HepG2 (cell line): ENCODE measurements at regions not wholly inside any gene's neighbourhood (a gene's known extent, or its start where the extent isn't known, plus 50 kb on each side); places are given as distances from the start of the nearest gene placed in this dataset.

Experiments used
- ATAC-seq: fragments of 200-7000 bp; cut with Tn5 transposase; 3 replicates; pipeline ENCODE4 v1.9.1; 2020; ENCODE audit warnings: mild to moderate bottlenecking, moderate library complexity
- BruUV-seq: library from RNA; stranded (reverse); fragments of 400-500 nt; replicated peaks from 2 replicates; lab custom pipeline; 2021; lab: Mats Ljungman, UMichigan
- CTCF ChIA-PET: fragments of 300-600 bp; formaldehyde crosslinking; extraction: SDS; loops from one replicate; lab custom pipeline; 2021; ENCODE audit warnings: low total read pairs, inconsistent platforms, low intra/inter-chr PET ratio; lab: Yijun Ruan, JAX
- POLR2A ChIA-PET: fragments of 350-600 bp; sonication (Branson Sonifier 250); formaldehyde crosslinking; loops from one replicate; lab custom pipeline; 2020; ENCODE audit warnings: antibody characterized with exemption, inconsistent platforms; lab: Yijun Ruan, JAX
- DNase-seq: peaks from one replicate; pipeline ENCODE4 v3.0.0-alpha.2; 2015; ENCODE audit warnings: low spot score
- FAIRE-seq: peaks from 3 replicates; lab custom pipeline; 2011; peaks lifted over from hg19 to GRCh38; lab: Jason Lieb, UNC
- H2AFZ ChIP-seq: one replicate; pipeline ENCODE4 v1.6.1; 2011; ENCODE audit warnings: low read length, inconsistent platforms
- H3K27ac ChIP-seq: fragments of 300-600 bp; 3 replicates; pipeline ENCODE4 v1.8.0; 2011; ENCODE audit warnings: mixed run types, mild to moderate bottlenecking, mixed read lengths, low read length, inconsistent platforms; ENCODE audit not compliant: insufficient read depth; ENCODE audit errors: extremely low read length
- H3K27me3 ChIP-seq, 2 experiments: fragments of 200-600 bp in 1 of 2; 2 replicates in 1 of 2; 3 replicates in 1 of 2; pipeline versions ENCODE4 v1.6.0 to v1.8.0; 2011; ENCODE audit warnings: low read length in 2 of 2, mild to moderate bottlenecking in 2 of 2, moderate library complexity in 2 of 2, inconsistent platforms in 1 of 2; ENCODE audit not compliant: insufficient read depth in 2 of 2, control insufficient read depth in 1 of 2
- H3K36me3 ChIP-seq, 2 experiments: fragments of 200-600 bp in 1 of 2; replicated peaks in 1 of 2; 2 replicates in 1 of 2; 3 replicates in 1 of 2; pipeline versions ENCODE4 v1.5.1 to v1.8.0; 2011; ENCODE audit warnings: low read length in 2 of 2, inconsistent platforms in 1 of 2; ENCODE audit not compliant: insufficient read depth in 2 of 2, control insufficient read depth in 1 of 2
- H3K4me1 ChIP-seq: 2 replicates; pipeline ENCODE4 v1.5.1; 2012; ENCODE audit warnings: low read length, inconsistent platforms; ENCODE audit not compliant: insufficient read depth
- H3K4me2 ChIP-seq: 2 replicates; pipeline ENCODE4 v1.6.0; 2011; ENCODE audit warnings: low read depth, low read length, inconsistent platforms
- H3K4me3 ChIP-seq, 3 experiments: fragments of 200-600 bp in 1 of 3; sonication (generic), shearing (Covaris generic) in 1 of 3; replicated peaks in 1 of 3; 2 replicates each; pipeline ENCODE4 v1.5.1; 2011 to 2016; ENCODE audit warnings: low read length in 3 of 3, inconsistent platforms in 2 of 3, low read depth in 2 of 3, mild to moderate bottlenecking in 2 of 3, control low read depth in 1 of 3, mixed read lengths in 1 of 3; ENCODE audit not compliant: insufficient read depth in 1 of 3
- H3K79me2 ChIP-seq: one replicate; pipeline ENCODE4 v1.6.1; 2011; ENCODE audit warnings: low read length, inconsistent platforms; ENCODE audit not compliant: insufficient read depth
- H3K9ac ChIP-seq: 2 replicates; pipeline ENCODE4 v1.6.0; 2011; ENCODE audit warnings: mild to moderate bottlenecking, low read depth, low read length, inconsistent platforms; ENCODE audit not compliant: insufficient read depth
- H3K9me3 ChIP-seq: 2 replicates; pipeline ENCODE4 v1.5.1; 2012; ENCODE audit warnings: mild to moderate bottlenecking, low read length
- H4K20me1 ChIP-seq: 2 replicates; pipeline ENCODE4 v1.6.0; 2011; ENCODE audit warnings: inconsistent platforms, mild to moderate bottlenecking, low read length, moderate library complexity; ENCODE audit not compliant: insufficient read depth
- BRCA1 ChIP-seq: sonication (generic); formaldehyde crosslinking; IDR thresholded peaks from 2 replicates; pipeline ENCODE4 v1.4.0; 2020; ENCODE audit warnings: missing genetic modification reagents
- DMAP1 ChIP-seq: IDR thresholded peaks from 2 replicates; pipeline ENCODE4 v1.6.1; 2016
- FOXP1 ChIP-seq, 2 experiments: fragments of 450-650 bp in 1 of 2; IDR thresholded peaks; 2 replicates each; pipeline ENCODE4 v1.6.1; 2017 to 2018; ENCODE audit warnings: antibody characterized with exemption in 1 of 2
- HCFC1 ChIP-seq: fragments of 150-350 bp; IDR thresholded peaks from 2 replicates; pipeline ENCODE4 v1.6.1; 2014; ENCODE audit warnings: low read depth, low read length
- JUNB ChIP-seq: sonication (generic); formaldehyde crosslinking; IDR thresholded peaks from 2 replicates; pipeline ENCODE4 v1.8.0; 2022; ENCODE audit warnings: missing genetic modification reagents, mild to moderate bottlenecking, borderline replicate concordance
- KDM4B ChIP-seq: sonication (generic); formaldehyde crosslinking; IDR thresholded peaks from 2 replicates; pipeline ENCODE4 v1.4.0; 2020; ENCODE audit warnings: missing genetic modification reagents
- MIER2 ChIP-seq: IDR thresholded peaks from 2 replicates; pipeline ENCODE4 v1.6.1; 2016; ENCODE audit warnings: missing biosample characterization, missing genetic modification reagents
- NFE2 ChIP-seq: sonication (generic); formaldehyde crosslinking; IDR thresholded peaks from 2 replicates; pipeline ENCODE4 v1.4.0; 2020; ENCODE audit warnings: missing genetic modification reagents
- NR2F6 ChIP-seq, 2 experiments: IDR thresholded peaks; 2 replicates each; pipeline ENCODE4 v1.6.1; 2016; ENCODE audit warnings: antibody characterized with exemption in 1 of 2, mild to moderate bottlenecking in 1 of 2
- ONECUT2 ChIP-seq: sonication (generic); formaldehyde crosslinking; IDR thresholded peaks from 2 replicates; pipeline ENCODE4 v1.4.0; 2020; ENCODE audit warnings: missing genetic modification reagents
- SCMH1 ChIP-seq: sonication (generic); formaldehyde crosslinking; IDR thresholded peaks from 2 replicates; pipeline ENCODE4 v1.9.0; 2021; ENCODE audit warnings: missing genetic modification reagents, mild to moderate bottlenecking, borderline replicate concordance
- TARDBP ChIP-seq: sonication (generic); formaldehyde crosslinking; IDR thresholded peaks from 2 replicates; pipeline ENCODE4 v1.8.0; 2022; ENCODE audit warnings: mild to moderate bottlenecking, missing genetic modification reagents
- TBX2 ChIP-seq: sonication (generic); formaldehyde crosslinking; IDR thresholded peaks from 2 replicates; pipeline ENCODE4 v1.5.0; 2020; ENCODE audit warnings: missing genetic modification reagents, mild to moderate bottlenecking, borderline replicate concordance
- ZFP82 ChIP-seq: sonication (generic); formaldehyde crosslinking; IDR thresholded peaks from 2 replicates; pipeline ENCODE4 v1.5.1; 2020; ENCODE audit warnings: mild to moderate bottlenecking, missing genetic modification reagents, borderline replicate concordance
- ZNF251 ChIP-seq: sonication (generic); formaldehyde crosslinking; IDR thresholded peaks from 2 replicates; pipeline ENCODE4 v1.9.0; 2021; ENCODE audit warnings: mild to moderate bottlenecking, missing genetic modification reagents
- ZNF354B ChIP-seq: sonication (generic); formaldehyde crosslinking; IDR thresholded peaks from 2 replicates; pipeline ENCODE4 v1.8.0; 2022; ENCODE audit warnings: mild to moderate bottlenecking, missing genetic modification reagents
- ZNF546 ChIP-seq: sonication (generic); formaldehyde crosslinking; conservative IDR thresholded peaks from 2 replicates; pipeline ENCODE4 v1.8.1; 2023; ENCODE audit warnings: mild to moderate bottlenecking, missing genetic modification reagents
- ZNF616 ChIP-seq: sonication (generic); formaldehyde crosslinking; IDR thresholded peaks from 2 replicates; pipeline ENCODE4 v1.5.0; 2020; ENCODE audit warnings: low read depth, mild to moderate bottlenecking, missing genetic modification reagents
- ZNF709 ChIP-seq: sonication (generic); formaldehyde crosslinking; IDR thresholded peaks from 2 replicates; pipeline ENCODE4 v1.5.0; 2020; ENCODE audit warnings: mild to moderate bottlenecking, missing genetic modification reagents
- in situ Hi-C: cut with HindIII; loops from 2 replicates; pipeline ENCODE4 v1.10.0; 2017; ENCODE audit warnings: low pct_unique_long_range_greater_than_20kb; ENCODE audit not compliant: extremely low pct_ligation_motif_present
- intact Hi-C: fragments of 100-400 bp; cut with micrococcal nuclease; formaldehyde crosslinking; loops from one replicate; pipeline ENCODE4 v1.10.0; 2022; ENCODE audit not compliant: unreplicated experiment
- TF ChIP-seq, protein P1 (sequence below): IDR thresholded peaks from 2 replicates; pipeline ENCODE4 v1.6.1; 2016; ENCODE audit warnings: missing compliant biosample characterization, missing genetic modification reagents, borderline replicate concordance
- TF ChIP-seq, protein P2 (sequence below): sonication (generic); formaldehyde crosslinking; IDR thresholded peaks from 2 replicates; pipeline ENCODE4 v1.4.0; 2020; ENCODE audit warnings: missing genetic modification reagents
- TF ChIP-seq, protein P3 (sequence below): sonication (generic); formaldehyde crosslinking; IDR thresholded peaks from 2 replicates; pipeline ENCODE4 v1.5.0; 2020; ENCODE audit warnings: mild to moderate bottlenecking, missing genetic modification reagents

GRCh38 chr18:56284319-56284718 lies 354.1 kb downstream of the TXNL1 start (continued):
- TF ChIP-seq BRCA1 (CRISPR knock-in tag) (no peak), ONECUT2 (no peak), ZFP82 (CRISPR knock-in tag) (no peak), FOXP1 (IDR thresholded peaks at IDR 0.05) (no peak), FOXP1 (CRISPR knock-in tag; IDR thresholded peaks at IDR 0.05) (no peak)

GRCh38 chr18:56283316-56283715 lies 355.1 kb downstream of the TXNL1 start:
- no peak for FAIRE-seq
- CTCF ChIA-PET, result no interaction called here

More at GRCh38 chr18:56283316-56283715, 355.1 kb downstream of the TXNL1 start:
- H3K27me3 ChIP-seq, result no peaks in the 10 kb centered on the region
- in situ Hi-C loops, result no loop called here
- H3K4me3 ChIP-seq, result no peak overlapping the region
- H3K4me1 ChIP-seq, result no peaks in the 10 kb centered on the region
- POLR2A ChIA-PET, result no interaction called here
- H3K27ac ChIP-seq, result no peak overlapping the region
- no peak for ATAC-seq
- no peaks in the 10 kb centered on the region for H3K79me2 ChIP-seq
- H3K9ac ChIP-seq, result no peak overlapping the region
- no peak for TF ChIP-seq ZNF251 (CRISPR knock-in tag)
- no peak for TF ChIP-seq ONECUT2
- no peak for TF ChIP-seq NR2F6 (IDR thresholded peaks at IDR 0.05)
- no peak for TF ChIP-seq NR2F6 (CRISPR knock-in tag; IDR thresholded peaks at IDR 0.05)
- TF ChIP-seq, protein P1, sequence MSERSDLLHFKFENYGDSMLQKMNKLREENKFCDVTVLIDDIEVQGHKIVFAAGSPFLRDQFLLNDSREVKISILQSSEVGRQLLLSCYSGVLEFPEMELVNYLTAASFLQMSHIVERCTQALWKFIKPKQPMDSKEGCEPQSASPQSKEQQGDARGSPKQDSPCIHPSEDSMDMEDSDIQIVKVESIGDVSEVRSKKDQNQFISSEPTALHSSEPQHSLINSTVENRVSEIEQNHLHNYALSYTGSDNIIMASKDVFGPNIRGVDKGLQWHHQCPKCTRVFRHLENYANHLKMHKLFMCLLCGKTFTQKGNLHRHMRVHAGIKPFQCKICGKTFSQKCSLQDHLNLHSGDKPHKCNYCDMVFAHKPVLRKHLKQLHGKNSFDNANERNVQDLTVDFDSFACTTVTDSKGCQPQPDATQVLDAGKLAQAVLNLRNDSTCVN (CRISPR knock-in tag), result no peak
- TF ChIP-seq ZNF616 (CRISPR knock-in tag), result no peak
- no peak for TF ChIP-seq HCFC1
- TF ChIP-seq, protein P2, sequence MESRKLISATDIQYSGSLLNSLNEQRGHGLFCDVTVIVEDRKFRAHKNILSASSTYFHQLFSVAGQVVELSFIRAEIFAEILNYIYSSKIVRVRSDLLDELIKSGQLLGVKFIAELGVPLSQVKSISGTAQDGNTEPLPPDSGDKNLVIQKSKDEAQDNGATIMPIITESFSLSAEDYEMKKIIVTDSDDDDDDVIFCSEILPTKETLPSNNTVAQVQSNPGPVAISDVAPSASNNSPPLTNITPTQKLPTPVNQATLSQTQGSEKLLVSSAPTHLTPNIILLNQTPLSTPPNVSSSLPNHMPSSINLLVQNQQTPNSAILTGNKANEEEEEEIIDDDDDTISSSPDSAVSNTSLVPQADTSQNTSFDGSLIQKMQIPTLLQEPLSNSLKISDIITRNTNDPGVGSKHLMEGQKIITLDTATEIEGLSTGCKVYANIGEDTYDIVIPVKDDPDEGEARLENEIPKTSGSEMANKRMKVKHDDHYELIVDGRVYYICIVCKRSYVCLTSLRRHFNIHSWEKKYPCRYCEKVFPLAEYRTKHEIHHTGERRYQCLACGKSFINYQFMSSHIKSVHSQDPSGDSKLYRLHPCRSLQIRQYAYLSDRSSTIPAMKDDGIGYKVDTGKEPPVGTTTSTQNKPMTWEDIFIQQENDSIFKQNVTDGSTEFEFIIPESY (CRISPR knock-in tag), result no peak
- no peak for TF ChIP-seq KDM4B (CRISPR knock-in tag)
- TF ChIP-seq MIER2 (CRISPR knock-in tag), result no peak
- TF ChIP-seq ZNF354B, result no peak
- no peak for TF ChIP-seq JUNB (CRISPR knock-in tag)
- TF ChIP-seq SCMH1 (CRISPR knock-in tag), result no peak
- TF ChIP-seq ZNF546 (CRISPR knock-in tag), result no peak
- no peak for TF ChIP-seq NFE2 (CRISPR knock-in tag)
- TF ChIP-seq DMAP1, result no peak
- no peak for TF ChIP-seq ZNF709 (CRISPR knock-in tag)
- TF ChIP-seq, protein P3, sequence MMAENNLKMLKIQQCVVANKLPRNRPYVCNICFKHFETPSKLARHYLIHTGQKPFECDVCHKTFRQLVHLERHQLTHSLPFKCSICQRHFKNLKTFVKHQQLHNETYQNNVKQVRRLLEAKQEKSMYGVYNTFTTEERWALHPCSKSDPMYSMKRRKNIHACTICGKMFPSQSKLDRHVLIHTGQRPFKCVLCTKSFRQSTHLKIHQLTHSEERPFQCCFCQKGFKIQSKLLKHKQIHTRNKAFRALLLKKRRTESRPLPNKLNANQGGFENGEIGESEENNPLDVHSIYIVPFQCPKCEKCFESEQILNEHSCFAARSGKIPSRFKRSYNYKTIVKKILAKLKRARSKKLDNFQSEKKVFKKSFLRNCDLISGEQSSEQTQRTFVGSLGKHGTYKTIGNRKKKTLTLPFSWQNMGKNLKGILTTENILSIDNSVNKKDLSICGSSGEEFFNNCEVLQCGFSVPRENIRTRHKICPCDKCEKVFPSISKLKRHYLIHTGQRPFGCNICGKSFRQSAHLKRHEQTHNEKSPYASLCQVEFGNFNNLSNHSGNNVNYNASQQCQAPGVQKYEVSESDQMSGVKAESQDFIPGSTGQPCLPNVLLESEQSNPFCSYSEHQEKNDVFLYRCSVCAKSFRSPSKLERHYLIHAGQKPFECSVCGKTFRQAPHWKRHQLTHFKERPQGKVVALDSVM (CRISPR knock-in tag), result no peak
- no peak for TF ChIP-seq TARDBP (CRISPR knock-in tag)
- no peak for TF ChIP-seq TBX2
- H3K36me3 ChIP-seq, result no peaks in the 10 kb centered on the region
- no peak for DNase-seq
- no peaks in the 10 kb centered on the region for H4K20me1 ChIP-seq
- H2AFZ ChIP-seq, result no peak overlapping the region
- no peak overlapping the region for H3K4me2 ChIP-seq
- BruUV-seq, result no TSS peak
- H3K9me3 ChIP-seq, result no peaks in the 10 kb centered on the region
- intact Hi-C loops, result no loop called here
